ENCODE measurements at regions not wholly inside any gene's neighbourhood (a gene's known extent, or its start where the extent isn't known, plus 50 kb on each side); places are given as distances from the start of the nearest gene placed in this dataset.

GRCh38 chr3:88301273-88301995 is 151.7 kb downstream of the C3orf38 start:
- TF ChIP-seq ISL1 (CRISPR knock-in tag; IDR thresholded peaks at IDR 0.05): no peak
- TF ChIP-seq PATZ1 (CRISPR knock-in tag; IDR thresholded peaks at IDR 0.05; ENCODE audit: borderline replicate concordance): no peak
- TF ChIP-seq ZFP3 (CRISPR knock-in tag; IDR thresholded peaks at IDR 0.05): no peak
- TF ChIP-seq OSR1 (CRISPR knock-in tag; IDR thresholded peaks at IDR 0.05): no peak
- TF ChIP-seq TOX (CRISPR knock-in tag; IDR thresholded peaks at IDR 0.05; ENCODE audit: borderline replicate concordance): no peak

Data from SK-N-SH treated with all-trans-retinoic acid at 6 μM for 48 hours (cell line).